Ascending aorta (tissue), 2 donors: ENCODE measurements at regions not wholly inside any gene's neighbourhood (a gene's known extent, or its start where the extent isn't known, plus 50 kb on each side); places are given as distances from the start of the nearest gene placed in this dataset.

Source experiments
- DNase-seq, 2 donors: peaks; one replicate each; pipeline ENCODE4 v3.0.0-alpha.2; 2019; ENCODE audit warnings: low spot score in 2 of 2
- H3K27ac ChIP-seq, 2 donors: fragments of 200-600 bp; sonication (generic); one replicate each; pipeline ENCODE4 v1.5.1; 2016 to 2017; ENCODE audit warnings: mild to moderate bottlenecking in 1 of 2
- H3K27me3 ChIP-seq: fragments of 200-600 bp; sonication (generic); one replicate; pipeline ENCODE4 v1.5.1; 2017
- H3K36me3 ChIP-seq, 2 donors: fragments of 200-600 bp; sonication (generic); one replicate each; pipeline ENCODE4 v1.5.1; 2016
- H3K4me1 ChIP-seq, 2 donors: fragments of 200-600 bp; sonication (generic); one replicate each; pipeline ENCODE4 v1.5.1; 2016 to 2017; ENCODE audit warnings: mild to moderate bottlenecking in 1 of 2
- H3K4me3 ChIP-seq, 2 donors: fragments of 200-600 bp; sonication (generic); one replicate each; pipeline ENCODE4 v1.5.1; 2016 to 2017; ENCODE audit warnings: mild to moderate bottlenecking in 1 of 2
- H3K9me3 ChIP-seq, 2 donors: fragments of 200-600 bp; sonication (generic); one replicate each; pipeline ENCODE4 v1.5.1; 2016
- intact Hi-C: fragments of 100-400 bp; cut with DNase I; formaldehyde crosslinking; loops from one replicate; pipeline ENCODE4 v1.15.1; 2023
- TF ChIP-seq, protein P1 (sequence below), 3 experiments: fragments of 200-600 bp in 2 of 3; fragments of 450-650 bp in 1 of 3; sonication (generic) in 2 of 3; IDR thresholded peaks; one replicate each; pipeline ENCODE4 v1.5.1; 2016 to 2019; ENCODE audit warnings: antibody characterized with exemption in 3 of 3, mild to moderate bottlenecking in 1 of 3, moderate library complexity in 1 of 3

DNA sequence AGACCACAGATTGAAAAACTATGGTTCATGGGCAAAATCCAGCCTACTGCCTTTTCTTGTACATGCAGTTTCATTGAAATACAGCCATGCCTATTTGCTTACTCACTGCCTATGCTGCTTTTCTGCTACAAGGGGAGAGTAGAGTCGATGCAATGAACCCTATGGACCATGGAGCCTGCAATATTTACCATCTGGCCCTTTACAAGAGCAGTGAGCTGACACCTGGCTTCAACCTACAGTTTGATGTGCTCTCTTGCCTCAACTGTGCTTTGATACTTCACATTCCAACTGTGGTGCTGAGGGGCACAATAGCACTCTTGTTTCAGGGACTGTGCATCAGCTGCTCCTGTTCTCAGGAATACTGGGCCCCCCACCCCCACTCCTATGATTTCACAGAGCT lies 239.5 kb upstream of the SORL1-AS1 start:
- intact Hi-C loops, result no loop called here
- TF ChIP-seq, protein P1, sequence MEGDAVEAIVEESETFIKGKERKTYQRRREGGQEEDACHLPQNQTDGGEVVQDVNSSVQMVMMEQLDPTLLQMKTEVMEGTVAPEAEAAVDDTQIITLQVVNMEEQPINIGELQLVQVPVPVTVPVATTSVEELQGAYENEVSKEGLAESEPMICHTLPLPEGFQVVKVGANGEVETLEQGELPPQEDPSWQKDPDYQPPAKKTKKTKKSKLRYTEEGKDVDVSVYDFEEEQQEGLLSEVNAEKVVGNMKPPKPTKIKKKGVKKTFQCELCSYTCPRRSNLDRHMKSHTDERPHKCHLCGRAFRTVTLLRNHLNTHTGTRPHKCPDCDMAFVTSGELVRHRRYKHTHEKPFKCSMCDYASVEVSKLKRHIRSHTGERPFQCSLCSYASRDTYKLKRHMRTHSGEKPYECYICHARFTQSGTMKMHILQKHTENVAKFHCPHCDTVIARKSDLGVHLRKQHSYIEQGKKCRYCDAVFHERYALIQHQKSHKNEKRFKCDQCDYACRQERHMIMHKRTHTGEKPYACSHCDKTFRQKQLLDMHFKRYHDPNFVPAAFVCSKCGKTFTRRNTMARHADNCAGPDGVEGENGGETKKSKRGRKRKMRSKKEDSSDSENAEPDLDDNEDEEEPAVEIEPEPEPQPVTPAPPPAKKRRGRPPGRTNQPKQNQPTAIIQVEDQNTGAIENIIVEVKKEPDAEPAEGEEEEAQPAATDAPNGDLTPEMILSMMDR (IDR thresholded peaks at IDR 0.05), result no peak
- no peaks in the 10 kb centered on the region for H3K9me3 ChIP-seq
- H3K36me3 ChIP-seq, result no peaks in the 10 kb centered on the region
- H3K4me1 ChIP-seq, result peaks cover 0 to 15% of the 10 kb centered on the region in 2 donors
- DNase-seq, result no peak
- H3K27ac ChIP-seq, result no peak overlapping the region
- no peak overlapping the region for H3K4me3 ChIP-seq
- H3K27me3 ChIP-seq, result no peaks in the 10 kb centered on the region

DNA sequence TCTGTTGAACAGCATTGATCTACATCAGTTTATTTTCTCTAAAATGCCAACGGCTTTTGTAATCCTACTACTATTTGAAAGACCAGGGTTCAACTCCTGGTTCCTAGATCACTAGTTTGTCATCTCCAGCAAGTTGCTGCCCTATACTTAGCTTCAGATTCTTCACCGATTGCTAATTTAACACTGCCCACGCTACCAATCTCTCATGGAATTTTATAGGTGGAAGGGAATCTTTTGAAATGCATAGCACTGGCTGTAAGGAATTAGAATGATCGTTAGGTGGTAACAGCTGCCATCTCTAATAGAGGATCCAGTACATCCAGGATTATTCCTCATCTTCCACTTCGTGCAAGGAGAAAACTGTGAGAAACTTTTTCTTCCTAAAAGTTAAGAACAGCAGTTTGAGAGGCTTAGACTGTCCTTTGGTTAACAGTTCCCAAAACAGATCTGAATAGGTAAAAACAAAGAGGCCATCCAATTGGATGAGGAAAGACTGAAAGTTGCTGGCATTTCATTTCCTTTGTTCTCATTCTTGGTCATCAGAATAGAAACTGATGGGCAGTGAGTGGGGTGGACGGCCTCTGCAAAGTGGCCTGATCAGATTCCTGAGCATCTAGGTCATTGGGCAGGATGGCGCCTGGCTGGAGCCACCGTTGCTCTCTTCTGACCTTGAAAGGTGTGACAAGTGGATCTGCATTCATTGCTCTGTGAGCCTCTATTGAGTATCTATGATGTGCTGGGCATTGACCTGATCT lies 236.3 kb upstream of the SORL1-AS1 start:
- no peaks in the 10 kb centered on the region for H3K27me3 ChIP-seq
- no peaks in the 10 kb centered on the region for H3K9me3 ChIP-seq
- no peak overlapping the region for H3K4me3 ChIP-seq
- TF ChIP-seq, protein P1 (IDR thresholded peaks at IDR 0.05), result no peak
- H3K4me1 ChIP-seq, result peaks cover 7 to 8% of the 10 kb centered on the region in 2 donors
- H3K27ac ChIP-seq, result peak overlapping the region in 1 of 2 donors; percentile 41
- no peaks in the 10 kb centered on the region for H3K36me3 ChIP-seq
- intact Hi-C loops, result no loop called here
- DNase-seq, result no peak

DNA sequence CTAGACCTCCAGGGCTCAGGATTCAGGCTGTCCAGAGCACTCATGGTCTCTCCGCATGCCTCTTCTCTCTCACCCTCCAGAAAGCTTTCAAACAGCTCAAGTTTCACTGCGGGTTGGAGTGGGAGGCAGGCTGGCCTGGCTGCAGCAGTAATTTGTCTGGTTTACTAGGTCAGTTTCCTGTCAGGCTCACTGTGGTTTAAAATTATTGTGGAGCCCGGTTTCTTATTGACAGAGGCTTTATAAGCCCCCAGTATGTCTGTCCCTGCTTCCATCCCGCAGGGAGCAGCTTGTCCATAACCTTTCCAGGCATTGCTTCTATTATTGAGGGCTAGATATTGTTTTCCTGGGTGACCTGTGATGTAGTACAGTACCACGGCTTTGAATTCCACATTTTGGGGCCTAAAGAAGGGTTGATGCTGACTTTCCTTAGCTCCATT lies 235.3 kb upstream of the SORL1-AS1 start:
- no peak for DNase-seq
- no peaks in the 10 kb centered on the region for H3K27me3 ChIP-seq
- TF ChIP-seq, protein P1 (IDR thresholded peaks at IDR 0.05), result no peak
- no peaks in the 10 kb centered on the region for H3K36me3 ChIP-seq
- peak overlapping the region; percentile 11 to 41 for H3K27ac ChIP-seq
- intact Hi-C loops, result no loop called here
- peaks cover 7 to 8% of the 10 kb centered on the region in 2 donors for H3K4me1 ChIP-seq
- no peak overlapping the region for H3K4me3 ChIP-seq
- H3K9me3 ChIP-seq, result no peaks in the 10 kb centered on the region

DNA sequence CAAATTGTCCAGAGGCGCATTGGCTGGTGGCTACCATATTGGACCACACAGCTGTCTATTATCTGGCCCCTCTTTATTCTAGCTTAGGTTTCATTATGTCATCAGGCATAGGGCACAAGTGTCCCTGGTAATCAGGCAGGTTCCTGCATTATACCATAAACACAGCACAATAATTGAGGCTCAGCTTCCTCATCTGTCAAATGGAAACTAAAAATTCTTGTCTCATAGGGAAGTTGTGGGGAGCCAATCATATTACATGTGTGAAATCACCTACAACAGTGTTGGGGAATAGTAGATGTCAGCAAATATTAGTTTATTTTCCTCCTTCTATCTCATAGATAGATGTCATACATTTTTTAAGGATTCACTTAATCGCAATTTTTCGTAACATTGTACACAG lies 231.0 kb upstream of the SORL1-AS1 start:
- Histone ChIP-seq H3K4me1 (peaks cover 7 to 8% of the 10 kb centered on the region in 2 donors), H3K36me3 (no peaks in the 10 kb centered on the region), H3K27me3 (no peaks in the 10 kb centered on the region), H3K27ac (no peak overlapping the region), H3K9me3 (no peaks in the 10 kb centered on the region), H3K4me3 (no peak overlapping the region)
- DNase-seq, result no peak
- intact Hi-C loops, result no loop called here
- TF ChIP-seq, protein P1 (IDR thresholded peaks at IDR 0.05), result no peak
